GM13977 (cell line): ENCODE measurements at regions not wholly inside any gene's neighbourhood (a gene's known extent, or its start where the extent isn't known, plus 50 kb on each side); places are given as distances from the start of the nearest gene placed in this dataset.

Experiments
- DNase-seq: peaks from one replicate; pipeline ENCODE4 v3.0.0; 2012; ENCODE audit warnings: low spot score
- CTCF ChIP-seq: IDR thresholded peaks from 2 replicates; pipeline ENCODE4 v1.5.1; 2012; ENCODE audit warnings: mild to moderate bottlenecking, control low read depth; ENCODE audit not compliant: insufficient read depth; ENCODE audit errors: extremely low read depth, missing control alignments
- in situ Hi-C: fragments of 300-500 bp; cut with MboI; formaldehyde crosslinking; loops from one replicate; pipeline ENCODE4 v1.12.0; 2022; ENCODE audit warnings: low sequenced_read_pairs, low pct_unique_long_range_greater_than_20kb, mixed read lengths, inconsistent platforms; ENCODE audit not compliant: unreplicated experiment

GRCh38 chr6:49070411-49070810 is 392.6 kb downstream of the MMUT start:
- no peak for TF ChIP-seq CTCF
- in situ Hi-C loops: no loop called here
- DNase-seq: no peak

DNA sequence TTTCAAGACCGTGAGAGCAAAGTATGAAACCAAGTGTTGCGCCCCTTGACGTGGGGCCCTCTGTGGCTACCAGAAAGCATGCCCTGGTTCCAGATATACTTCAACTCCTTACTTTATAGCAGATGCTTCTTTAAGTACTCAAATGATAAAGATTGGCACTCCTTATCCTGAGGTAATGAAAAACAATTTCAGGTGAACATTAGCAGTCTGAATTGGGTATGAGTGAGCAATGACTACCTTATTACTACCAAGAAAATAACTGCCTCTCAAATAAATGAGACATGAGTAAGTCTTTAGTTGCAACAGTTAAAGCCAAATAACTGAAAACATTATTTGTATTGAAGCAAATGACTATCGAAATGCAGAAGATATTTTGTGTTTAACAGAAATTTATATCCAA is 408.7 kb downstream of the MMUT start:
- in situ Hi-C loops: no loop called here
- no peak for TF ChIP-seq CTCF

GRCh38 chr6:49052901-49053300 is 410.2 kb downstream of the MMUT start:
- TF ChIP-seq CTCF: no peak
- no peak for DNase-seq
- in situ Hi-C loops: no loop called here

More for the DNA sequence above, 408.7 kb downstream of the MMUT start:
- DNase-seq: no peak

GRCh38 chr6:49051281-49051680 is 411.8 kb downstream of the MMUT start:
- no peak for TF ChIP-seq CTCF
- in situ Hi-C loops: no loop called here

GRCh38 chr6:49050584-49050983 is 412.5 kb downstream of the MMUT start:
- in situ Hi-C loops: no loop called here
- no peak for TF ChIP-seq CTCF
- no peak for DNase-seq

More at GRCh38 chr6:49051281-49051680, 411.8 kb downstream of the MMUT start:
- no peak for DNase-seq

GRCh38 chr6:49038294-49038822 is 424.7 kb downstream of the MMUT start:
- DNase-seq: no peak
- in situ Hi-C loops: no loop called here
- TF ChIP-seq CTCF: no peak
